ENCODE measurements at regions not wholly inside any gene's neighbourhood (a gene's known extent, or its start where the extent isn't known, plus 50 kb on each side); places are given as distances from the start of the nearest gene placed in this dataset.

DNA sequence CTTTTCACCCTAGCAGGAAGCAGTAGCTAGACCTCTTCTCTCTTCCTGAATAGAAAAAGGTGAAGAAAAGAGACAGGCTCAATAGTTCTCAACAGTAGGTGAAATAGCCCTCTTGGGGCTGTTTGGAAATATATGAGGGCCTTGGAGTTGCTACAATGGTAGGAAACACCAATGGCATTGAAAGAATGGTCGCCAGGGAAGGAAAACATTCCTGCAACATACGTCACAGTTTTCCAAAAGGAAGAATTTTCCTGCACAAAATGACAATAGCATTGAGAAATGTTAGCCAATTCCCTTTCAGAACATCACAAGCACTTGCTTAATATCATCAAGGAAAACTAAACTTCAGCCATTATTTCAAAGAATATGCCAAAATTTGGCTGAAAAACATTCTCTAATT lies 484.5 kb downstream of the IGSF11 start:
- DNase-seq (ENCODE audit: low read depth), result no peak

DNA sequence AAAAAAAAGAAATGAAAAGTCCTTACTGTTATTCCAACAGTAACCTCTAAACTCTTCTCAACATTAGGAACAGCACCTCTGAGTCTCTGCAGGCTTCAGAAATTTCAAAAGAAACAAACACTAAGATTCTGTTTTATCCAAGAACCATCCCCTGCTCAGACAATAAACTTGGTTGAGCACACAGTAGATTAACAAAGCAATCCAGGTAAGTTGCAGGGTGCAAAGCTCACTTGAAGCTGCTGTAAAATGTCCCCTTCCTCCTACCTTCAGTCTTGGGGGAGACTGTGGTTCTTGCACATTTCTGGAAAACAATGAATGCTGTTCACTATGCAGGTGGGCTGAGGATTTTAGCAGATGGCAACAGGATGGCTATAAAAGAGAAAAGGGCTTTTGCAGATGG lies 484.1 kb downstream of the IGSF11 start:
- DNase-seq (ENCODE audit: low read depth), result no peak

DNA sequence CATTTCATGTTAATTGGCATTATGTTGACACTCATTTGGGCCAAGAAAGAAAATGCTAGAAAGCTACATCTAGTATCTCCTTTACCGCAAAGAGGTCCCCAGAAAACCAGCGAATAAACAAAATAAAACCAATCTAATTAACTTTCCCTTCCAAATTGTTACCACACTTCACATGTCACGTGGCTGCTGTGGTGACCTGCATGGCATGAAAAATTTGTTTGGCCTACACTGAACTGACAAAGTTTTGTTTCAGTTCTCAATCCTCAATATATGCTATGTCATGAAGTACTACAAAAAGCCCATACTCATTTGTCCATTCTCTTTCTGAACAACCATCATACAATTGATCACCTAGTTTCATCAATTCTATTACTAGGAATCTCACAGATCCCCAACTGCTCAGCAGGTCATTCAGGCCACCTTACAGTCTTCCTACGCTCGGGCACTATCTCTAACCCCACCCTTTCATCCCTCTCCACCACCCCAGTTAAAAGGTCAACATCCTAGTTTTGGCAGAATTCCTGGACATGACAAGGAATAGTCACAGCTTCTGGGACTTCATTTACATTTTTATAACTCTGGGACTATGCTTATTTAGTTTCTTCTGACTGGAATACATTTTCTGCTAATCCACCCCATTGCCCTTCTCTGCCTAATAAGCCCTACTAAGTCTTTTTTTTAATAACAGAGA lies 480.4 kb downstream of the IGSF11 start:
- DNase-seq (ENCODE audit: low read depth), result no peak

DNA sequence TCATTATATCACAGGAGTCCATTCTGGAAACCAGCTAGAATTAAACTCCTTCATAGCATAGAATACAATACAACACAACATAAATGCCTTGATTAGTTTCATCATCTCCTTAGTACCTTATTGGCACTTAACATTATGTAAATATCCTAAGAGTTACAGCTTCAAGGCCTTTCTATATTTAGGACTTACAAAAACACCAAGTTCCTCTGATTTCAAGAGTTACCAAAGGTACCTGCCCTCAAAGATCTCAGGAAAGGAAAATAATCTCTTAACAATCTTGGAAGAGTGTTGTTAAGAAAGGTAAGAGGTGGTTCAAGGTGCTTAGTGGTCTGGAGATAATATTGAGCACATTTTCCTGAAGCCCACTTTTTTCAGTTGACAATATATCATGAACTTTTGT lies 477.7 kb downstream of the IGSF11 start:
- no peak for DNase-seq (ENCODE audit: low read depth)

DNA sequence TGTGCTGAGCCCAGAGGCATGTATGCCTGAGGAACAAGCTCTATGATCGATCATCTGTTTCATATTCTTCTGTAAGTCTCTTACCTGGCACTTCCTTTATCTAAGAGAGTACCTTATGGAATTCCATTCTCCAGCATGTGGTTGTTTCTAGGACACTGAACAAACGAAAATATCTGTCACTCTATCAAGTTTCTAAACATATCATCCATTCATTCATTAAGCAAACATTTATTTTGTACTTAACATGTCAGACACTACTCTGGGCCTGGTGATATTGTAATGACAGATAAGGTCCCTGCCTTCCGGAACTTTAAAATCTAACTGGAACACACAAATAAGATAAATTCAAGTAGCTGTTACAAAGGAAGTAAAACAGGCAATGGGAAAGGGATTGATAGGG lies 477.1 kb downstream of the IGSF11 start:
- no peak for DNase-seq (ENCODE audit: low read depth)

DNA sequence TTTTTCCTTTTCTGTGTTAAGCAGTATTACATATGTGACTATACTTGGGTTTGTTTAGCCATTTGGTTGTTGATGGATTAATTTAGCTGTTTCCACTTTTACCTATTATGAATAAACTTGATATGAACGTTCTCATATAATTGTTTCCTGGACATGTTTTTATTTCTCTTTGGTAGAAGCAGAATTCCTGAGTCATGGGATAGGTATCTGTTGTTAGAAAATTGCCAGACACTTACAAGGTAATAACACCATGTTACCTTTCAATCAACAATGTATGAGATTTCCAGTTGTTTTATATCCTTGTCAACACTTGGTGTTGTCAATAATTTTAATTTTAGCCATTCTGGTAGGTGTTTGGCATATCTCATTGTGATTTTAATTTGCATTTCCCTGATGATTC lies 475.4 kb downstream of the IGSF11 start:
- DNase-seq (ENCODE audit: low read depth), result no peak

DNA sequence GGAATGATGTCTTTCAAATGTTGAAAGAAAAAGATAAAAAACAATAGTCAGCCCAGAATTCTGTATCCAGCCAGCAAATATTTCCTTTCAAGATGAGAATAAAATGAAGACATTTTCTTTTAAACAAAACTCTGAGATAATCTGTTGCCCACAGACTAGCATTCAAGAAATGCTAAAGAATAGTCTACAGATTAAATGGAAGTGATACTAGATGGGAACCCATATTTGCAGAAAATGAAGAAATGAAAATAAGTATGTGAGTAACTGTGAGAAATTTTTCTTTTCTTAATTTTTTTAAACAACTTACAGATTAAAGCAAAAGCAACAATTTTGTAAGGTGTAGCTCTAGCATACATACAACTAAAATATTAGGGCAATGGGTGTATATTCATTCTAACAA lies 469.8 kb downstream of the IGSF11 start:
- no peak for DNase-seq (ENCODE audit: low read depth)

DNA sequence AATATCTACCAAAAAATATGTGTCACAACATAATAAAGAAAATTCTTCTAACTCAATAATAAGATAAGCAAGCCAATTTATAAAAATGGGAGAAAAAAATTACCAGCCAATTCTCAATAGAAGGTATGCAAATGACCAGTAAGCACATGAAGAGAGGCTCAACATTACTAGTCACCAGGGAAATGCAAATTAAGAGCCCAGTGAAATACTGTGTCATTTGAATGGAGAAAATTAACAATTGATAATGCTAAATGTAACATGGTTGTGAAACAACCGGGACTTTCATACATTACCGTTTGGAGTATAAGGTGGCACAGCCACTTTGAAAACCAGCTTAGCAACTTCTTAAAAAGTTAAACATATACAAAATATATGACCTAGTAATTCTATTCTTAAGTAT lies 460.7 kb downstream of the IGSF11 start:
- DNase-seq (ENCODE audit: low read depth), result no peak

DNA sequence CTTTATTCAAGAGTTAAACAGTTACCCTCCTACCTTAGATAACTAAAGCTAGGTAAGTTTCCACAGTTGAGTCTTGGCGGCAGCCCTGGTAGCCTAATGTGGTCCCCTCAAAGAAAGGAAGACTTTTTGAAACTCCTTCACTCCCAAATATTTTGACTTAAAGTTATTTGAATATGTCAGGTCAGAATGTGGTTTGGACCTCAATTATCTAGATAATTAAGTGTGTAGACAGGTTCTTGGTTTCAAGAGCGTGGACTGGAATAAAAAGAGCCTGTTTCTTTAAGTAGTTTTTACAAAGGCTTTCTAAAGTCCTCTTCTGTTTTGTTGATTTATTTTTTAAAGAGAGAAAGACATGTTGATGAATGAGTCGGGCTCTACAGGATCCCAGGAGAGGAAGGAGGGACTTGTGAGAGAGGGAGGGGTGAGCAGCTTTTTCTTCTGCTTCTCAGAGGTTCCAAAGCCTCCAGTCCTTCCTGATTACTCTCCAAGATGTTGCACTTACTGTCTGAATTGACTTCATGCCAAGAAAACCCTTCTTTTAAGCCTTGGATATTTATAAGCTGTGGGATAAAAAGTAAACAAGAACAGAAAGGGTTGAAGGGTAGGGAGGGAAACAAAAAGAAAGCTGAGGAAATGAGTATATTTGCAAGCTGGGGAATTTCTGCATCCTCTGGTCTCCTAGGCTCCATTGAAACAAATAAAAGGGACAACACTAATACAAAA lies 457.4 kb downstream of the IGSF11 start:
- DNase-seq (ENCODE audit: low read depth), result peak; percentile 68

DNA sequence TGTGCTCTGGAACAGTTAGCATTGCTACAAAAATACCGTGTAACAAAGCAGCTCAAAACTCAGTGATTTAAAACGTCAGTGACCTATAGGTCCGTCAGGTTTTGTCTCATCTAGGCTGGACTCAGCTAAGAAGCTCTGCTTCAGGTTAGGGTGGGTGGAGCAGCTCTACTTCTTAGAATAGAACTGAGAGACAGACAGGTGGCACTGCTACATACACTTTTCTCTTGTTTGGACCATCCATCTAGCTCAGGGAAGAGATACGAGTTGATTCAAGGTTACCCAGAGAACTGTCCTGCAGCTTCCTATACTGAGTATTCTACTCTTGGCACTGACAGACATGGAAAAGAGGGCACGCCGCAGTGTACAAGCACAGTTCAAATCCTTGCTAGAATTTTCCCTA lies 456.1 kb downstream of the IGSF11 start:
- DNase-seq (ENCODE audit: low read depth), result no peak

DNA sequence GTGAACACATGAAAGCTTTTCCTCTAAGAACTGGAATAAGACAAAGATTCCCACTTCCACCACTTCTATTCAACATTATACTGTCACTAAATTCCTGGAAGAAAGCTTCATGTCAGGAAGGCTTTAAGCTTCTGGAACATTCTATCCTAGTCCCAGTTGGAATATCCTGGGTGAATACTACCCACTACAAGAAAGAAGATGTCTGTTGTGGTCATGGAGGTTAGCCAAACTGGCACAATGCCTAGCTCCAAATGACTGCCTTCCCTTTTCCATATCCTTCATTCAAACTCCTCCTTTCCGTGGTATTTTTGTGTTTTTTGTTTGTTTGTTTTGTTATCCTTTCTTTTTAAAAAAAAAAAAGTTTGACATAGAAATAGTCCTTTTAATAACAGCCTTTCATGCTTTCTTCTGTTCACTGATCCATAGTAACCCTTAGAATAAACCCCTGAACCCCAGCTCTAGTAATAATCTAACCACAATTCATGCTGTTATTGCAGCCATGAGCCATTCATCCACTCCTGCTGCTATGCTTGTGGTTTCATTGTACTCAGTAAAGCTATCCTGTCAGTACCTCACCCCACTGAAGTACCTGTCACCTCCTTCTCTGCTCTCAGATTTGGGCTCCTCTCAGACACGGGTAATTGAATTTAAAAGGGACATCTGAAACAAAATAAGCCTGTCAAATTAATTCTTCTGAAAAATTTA lies 447.5 kb downstream of the IGSF11 start:
- DNase-seq (ENCODE audit: low read depth), result no peak

DNA sequence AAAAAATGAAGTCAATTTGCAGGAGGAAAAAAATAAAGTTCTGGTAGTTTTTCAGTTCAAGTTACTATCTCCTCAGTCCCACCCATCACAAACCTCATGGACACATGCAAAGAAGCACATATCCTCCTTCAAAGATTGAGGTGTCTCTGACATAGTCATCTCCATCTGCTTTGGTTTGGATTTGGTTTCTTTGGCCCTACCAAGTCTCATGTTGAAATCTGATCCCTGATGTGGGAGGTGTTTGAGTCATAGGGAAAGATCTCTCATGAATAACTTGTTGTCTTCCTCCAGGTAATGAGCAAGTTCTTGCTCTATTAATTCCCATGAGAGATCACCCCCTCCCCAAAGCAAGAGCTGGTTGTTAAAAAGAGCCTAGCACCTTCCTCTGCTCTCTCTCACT lies 446.8 kb downstream of the IGSF11 start:
- DNase-seq (ENCODE audit: low read depth), result no peak

DNA sequence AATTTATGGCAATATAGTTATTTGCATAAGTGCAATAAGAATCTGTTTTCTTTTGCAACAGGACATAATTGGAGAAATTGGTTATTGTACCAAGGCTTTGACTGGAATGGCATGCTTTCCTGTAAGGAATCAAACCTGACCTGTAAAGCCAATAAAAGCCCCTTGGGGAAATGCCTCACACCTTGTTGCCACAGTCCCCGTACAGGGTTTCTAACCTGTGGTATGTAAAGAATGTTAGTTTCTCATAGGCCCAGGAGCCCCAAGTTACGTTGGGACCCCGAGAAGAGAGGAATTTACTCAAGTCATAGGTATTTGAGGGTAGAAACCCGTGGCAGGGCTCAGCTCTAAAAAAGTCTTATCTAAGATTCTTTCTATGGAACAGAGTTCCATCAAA lies 441.4 kb downstream of the IGSF11 start:
- no peak for DNase-seq (ENCODE audit: low read depth)

DNA sequence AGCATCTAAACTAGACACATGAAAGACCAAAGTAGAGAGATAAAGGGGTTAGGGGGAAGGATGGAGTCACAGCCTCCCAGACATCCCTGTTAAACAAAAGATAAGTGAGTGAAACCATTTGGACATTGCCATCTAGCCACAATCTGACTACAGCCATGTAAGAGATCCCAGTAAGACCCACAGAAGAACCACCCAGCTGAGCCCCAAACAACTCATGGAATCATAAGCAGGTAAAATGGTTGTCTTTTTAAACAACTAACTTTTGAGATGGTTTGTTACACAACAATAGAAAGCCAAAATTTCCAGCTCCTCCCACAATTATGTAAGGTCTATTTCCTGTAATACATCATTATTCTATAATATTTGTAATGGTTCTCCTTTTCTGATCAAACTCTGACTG lies 437.5 kb downstream of the IGSF11 start:
- DNase-seq (ENCODE audit: low read depth), result no peak

DNA sequence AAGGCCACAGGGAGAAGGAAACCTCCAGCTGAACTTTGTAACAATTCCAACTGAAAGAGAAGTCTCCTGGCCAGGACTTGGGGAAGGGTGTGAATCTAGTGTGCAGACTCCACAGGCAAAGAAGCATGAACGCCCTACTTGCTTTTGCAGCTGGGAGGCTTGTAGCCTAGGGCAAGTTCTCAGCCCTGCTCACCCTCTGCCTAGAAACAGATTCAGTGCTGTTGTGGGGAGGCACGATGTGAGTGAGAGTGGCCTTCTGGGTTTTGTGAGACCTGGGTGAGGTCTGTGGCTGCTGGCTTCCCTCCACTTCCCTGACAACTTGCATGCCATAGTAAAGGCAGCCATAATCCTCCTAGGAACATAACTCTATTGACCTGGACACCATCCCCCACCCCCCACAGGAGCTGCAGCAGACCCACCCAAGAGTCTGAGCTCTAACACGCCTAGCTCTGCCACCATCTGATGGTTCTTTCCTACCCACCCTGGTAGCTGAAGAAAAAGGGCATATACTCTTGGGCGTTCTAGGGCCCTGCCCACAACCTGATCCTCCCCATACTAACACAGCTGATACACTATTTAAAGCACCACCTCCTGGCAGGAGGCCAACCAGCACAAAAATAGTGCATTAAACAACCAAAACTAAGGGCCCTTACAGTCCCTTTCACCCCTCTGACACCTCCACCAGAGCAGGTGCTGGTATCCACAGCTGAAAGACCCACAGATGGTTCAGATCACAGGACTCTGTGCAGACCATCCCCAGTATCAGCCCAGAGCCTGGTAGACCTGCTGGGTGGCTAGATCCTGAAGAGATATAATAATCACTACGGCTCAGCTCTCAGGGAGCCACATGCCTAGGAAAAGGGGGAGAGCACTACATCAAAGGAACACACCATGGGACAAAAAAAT lies 426.5 kb downstream of the IGSF11 start:
- no peak for DNase-seq (ENCODE audit: low read depth)

DNA sequence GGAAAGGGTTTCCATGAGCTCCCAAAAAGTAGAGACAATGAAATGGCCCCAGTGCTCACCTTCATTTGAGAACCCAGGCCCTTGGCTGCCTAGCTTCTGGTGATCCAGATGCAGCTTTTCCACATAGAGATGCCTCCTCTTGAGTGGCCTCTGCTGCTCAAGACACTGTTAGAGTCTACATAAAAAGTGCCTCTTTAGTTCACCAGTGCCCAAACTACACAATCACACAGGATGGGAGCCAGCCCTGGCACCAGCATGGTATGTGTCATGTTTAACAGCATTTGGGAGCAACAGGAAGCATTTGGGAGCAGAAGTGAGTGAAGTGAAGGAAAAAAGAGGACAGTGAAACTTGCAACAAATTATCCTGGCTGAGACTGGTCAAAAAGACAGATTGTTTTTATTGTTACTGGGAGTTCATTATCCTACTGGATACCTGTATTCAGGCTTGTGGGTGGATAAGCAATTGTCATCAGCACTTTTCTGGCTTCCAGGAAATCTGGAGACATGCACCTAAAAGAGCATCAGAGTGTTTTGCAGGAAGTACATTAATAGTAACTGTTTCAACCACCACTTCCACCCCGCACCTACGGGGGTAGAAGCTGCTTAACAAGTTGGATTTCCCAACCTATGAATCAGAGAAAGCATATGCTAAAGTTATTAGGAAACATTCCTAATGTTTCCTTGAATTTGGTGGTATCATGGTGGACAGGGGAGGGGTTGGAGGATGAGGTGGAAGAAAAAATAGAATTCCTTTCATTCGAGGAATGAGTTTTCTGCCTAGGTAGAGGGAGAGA lies 416.2 kb downstream of the IGSF11 start:
- no peak for DNase-seq (ENCODE audit: low read depth)

DNA sequence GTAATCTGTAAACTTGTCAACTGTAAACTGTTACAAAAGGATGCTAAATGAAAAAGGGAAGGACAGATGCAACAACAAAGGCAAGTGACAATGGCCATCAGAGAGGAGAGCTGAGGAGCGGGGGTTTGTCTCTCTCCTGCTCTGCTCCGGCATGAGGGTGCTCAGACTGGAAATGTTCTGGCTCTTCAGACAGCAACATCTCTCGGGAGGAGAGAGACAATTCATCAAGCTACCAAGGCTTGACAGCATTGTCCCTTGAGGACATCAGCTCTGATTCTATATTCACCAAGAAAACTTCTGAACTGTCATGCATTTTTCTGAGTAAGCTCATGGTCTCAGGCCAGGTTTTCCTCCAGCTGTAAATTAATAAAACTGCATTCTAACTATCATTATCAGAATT lies 408.2 kb downstream of the IGSF11 start:
- no peak for DNase-seq (ENCODE audit: low read depth)

DNA sequence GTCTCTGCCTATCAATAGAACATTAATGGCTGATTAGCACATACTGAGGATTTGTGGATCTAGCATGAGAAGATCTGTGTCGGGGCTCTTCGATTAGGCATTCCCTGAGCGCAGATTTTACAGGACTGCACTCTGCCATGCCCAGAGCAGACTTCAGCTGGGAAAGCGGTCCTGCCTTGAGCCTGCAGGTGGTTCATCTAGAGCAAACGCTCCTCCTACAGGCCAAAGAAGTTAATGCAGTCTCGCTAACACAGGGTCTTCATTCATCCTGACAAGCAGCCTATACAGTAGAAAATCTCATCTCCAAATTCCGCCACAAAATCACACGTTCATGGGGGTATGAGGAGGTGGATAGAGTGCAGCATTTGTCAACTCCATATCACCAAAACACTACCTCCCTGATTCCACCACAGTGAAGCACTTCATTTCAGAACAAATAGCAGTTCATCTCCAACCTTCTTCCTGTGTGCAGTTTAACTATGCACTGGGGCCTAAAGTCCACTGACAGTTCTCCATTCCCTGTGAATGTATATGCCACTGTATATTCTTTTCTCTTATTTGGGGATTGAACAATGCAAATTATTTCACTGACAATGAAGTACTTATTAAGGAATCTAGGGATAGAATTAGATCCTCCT lies 405.8 kb downstream of the IGSF11 start:
- DNase-seq (ENCODE audit: low read depth), result peak; percentile 38

DNA sequence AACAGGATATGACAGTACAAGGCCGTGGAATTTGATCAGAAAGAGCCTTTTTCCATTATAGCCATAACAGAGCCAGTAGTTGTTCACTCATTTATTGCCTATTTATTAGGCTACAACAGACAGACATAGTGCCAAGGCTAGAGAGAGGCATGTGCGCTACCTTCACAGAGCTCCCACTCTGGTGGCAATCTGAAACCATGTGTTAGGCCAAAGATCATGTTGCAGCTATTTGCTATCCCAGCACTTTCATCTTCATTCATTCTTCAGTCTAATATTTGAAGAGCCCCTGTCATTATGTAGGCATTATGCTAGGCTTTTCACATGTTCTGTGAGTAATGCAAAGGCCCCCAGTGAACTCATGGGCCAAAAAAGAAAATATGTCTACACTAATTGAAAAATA lies 404.8 kb downstream of the IGSF11 start:
- no peak for DNase-seq (ENCODE audit: low read depth)

DNA sequence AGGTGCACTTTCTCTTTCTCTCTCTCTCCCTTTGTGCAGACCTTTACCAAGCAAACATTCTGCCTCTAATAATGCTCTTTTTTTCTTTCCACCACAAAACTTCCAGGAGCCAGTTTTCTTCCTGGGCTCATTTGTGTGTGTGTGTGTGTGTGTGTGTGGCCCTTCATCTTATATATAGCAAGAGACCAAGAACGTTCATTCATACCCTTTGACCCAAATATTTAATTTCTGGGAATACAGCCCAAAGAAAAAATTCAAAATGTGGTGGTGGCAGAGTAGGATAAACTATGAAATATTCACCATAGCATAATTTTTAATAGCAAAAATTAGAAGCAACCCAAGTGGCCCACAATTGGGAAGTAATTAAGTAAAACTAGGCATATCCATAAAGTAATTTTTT lies 398.9 kb downstream of the IGSF11 start:
- no peak for DNase-seq (ENCODE audit: low read depth)

DNA sequence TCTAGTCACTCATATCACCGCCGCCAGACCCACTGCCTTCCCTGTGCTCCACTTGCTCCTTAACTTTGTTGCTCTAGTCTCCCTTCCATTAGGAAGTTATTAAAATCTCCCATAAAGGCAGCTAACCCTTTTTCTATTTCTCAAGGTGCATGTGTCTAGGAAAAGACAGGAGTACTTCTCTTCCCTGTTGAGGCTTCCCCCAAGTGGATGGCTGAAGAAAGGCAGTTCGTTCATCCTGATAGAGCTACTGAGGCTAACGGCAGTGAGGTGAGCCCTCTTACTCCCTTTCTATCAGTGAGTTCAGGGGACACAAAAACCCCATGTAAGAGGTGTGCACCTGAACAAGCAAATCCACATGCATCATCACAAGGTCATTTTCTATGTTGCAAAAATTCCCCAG lies 397.8 kb downstream of the IGSF11 start:
- no peak for DNase-seq (ENCODE audit: low read depth)

All from forelimb muscle (tissue), 1 donor.